HG03159 (cell line): ENCODE measurements at regions not wholly inside any gene's neighbourhood (a gene's known extent, or its start where the extent isn't known, plus 50 kb on each side); places are given as distances from the start of the nearest gene placed in this dataset.
A peak's percentile ranks its signal among the peaks of the same experiment; 100 is the strongest.

ENCODE experiments used
- ATAC-seq: cut with Tn5 transposase; IDR thresholded peaks from one replicate; pipeline ENCODE4 v1.9.1; 2021; ENCODE audit warnings: mild to moderate bottlenecking, moderate library complexity; ENCODE audit not compliant: unreplicated experiment

DNA sequence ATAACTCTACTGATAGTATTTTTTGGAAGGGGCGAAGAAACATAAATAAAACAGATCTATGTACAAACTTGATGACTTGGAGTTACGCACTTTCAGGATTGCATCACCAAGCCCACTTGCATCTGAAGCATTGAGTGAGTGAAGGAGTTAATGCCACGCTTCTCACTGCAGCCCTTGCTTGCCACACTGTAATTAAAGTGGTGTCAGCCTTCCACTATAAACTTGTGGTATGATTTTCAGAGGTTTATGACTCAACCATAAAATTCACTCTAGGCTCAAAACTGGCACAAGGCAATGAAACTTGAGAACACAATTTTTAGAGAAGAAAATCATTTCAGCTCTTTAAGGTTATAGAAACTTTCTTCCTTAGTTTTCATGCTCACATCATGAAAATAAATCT lies 93.9 kb upstream of the PRMT6 start:
- no peak for ATAC-seq

DNA sequence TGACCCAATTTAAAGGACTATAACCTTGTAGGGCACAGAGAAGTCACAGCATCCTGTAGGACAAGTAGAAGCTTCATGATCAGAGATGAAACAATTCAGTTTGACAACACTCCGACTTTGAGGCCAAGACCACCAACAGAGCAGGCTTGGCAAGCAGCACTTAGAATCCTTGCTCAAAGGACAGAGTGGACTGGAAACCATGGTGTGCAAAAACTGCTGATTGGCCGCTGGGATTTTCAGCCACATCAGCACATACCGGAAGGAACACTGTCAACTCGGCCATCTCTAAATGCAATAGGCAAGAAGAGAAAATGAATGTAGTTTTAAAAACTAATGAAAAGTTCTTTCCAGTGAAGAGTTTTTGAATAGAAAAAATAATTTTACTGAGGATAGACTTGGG lies 92.0 kb upstream of the PRMT6 start:
- no peak for ATAC-seq

DNA sequence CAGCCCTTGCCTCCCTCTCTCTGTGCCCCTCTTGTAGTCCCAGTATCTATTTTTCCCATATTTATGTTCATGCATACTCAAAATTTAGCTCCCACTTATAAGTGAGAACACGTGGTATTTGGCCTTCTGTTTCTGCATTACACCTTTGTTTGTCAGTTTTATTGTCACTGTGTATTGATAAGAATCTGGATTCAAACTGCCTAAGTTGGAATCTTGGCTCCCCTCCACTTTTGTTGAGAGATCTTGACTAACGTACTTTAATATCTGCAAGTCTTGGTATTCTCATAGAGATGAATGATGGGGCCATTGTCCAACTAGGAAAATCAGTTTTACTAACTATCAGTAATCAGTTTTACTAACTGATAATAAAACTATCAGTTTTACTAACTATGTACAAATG lies 87.8 kb upstream of the PRMT6 start:
- no peak for ATAC-seq

DNA sequence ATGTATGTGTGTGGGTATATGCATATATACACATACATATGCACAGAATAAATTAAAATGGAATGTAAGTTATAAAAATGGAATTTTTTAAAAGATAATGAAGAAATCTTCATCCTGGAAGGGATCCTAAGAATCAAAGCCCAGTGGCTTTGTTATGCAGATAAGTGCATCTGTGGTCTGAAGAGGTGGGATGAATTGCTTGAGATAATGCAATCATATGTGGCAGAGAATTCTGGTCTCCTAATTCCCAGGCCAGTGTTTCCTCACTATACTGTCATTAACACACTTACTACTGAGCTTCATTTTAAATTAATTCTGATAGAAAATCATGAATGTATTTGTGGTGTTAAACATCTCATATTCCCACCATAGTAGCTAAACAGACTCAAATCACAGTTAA lies 86.7 kb upstream of the PRMT6 start:
- no peak for ATAC-seq

DNA sequence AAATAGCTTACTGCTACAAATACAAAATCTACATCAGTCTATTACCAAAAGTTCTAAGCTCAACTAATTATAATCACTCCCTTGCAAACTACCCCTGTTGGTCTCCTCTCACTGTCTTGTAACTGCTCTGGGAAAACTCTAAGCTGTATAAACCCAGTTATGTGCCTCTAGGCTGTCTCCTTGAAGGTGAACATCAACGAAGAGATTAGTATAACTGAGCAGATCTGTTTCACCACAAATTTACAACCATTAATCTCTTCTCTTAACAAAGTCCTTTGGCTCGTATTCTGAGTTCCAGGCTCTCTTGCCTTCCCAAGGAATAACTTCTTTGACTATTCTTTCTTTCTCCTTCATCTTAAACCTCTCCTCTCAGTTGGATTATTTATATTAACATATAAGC lies 84.4 kb upstream of the PRMT6 start:
- ATAC-seq, result no peak

DNA sequence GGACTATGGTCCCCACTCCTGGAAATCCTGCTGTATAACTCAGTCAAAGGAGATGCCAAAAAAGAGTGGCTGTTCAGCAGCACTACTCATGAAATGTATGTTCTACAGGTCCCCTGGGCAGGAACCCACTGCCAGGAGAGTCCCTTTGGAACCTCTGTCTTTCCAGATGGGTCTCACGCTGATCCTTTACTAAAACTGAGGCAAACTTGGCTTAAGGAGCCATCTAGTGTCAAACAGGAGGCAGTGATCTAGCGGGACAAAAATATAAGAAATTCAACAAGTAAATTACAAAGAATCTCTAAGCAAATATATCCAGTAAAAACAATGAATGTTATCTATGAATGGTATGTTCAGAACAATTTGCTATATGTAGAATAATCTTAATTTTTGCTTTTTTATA lies 80.5 kb upstream of the PRMT6 start:
- no peak for ATAC-seq

DNA sequence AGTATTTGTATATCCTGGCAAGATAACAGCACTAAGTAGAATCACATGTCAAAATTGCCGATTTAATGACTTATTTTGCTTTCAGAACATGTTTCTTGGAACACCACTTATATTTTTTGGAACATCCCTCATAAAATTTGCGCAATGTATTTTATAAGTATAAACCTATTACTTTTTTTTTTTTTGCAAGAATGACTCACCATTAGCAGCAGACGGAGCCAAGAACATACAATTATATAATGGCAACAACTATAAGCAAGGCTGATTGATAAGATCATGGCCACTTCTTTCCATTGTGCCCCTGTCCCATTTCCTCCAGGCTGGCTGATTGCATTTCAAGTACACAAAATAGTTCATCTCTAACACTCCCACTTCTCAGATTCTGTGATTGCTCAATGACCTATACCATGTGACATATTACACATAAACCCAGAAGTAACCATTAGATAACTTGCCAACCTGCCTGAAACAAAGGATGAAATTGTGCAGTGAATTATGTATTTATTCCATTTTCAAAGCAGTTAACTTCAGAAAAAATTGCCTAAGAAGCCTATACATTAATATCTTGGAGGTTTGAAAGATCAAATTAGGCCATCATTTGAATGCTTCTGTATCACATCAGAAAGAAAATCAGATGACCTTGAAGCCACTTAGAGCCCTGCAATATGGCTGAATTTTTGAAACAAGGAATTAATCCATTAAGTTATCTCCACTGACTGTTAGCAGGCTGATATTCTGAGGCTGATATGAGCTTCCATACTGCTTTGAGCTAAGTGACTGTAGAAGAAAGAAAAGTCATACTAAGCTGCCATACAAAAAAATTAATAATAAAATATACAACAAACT lies 77.8 kb upstream of the PRMT6 start:
- no peak for ATAC-seq

DNA sequence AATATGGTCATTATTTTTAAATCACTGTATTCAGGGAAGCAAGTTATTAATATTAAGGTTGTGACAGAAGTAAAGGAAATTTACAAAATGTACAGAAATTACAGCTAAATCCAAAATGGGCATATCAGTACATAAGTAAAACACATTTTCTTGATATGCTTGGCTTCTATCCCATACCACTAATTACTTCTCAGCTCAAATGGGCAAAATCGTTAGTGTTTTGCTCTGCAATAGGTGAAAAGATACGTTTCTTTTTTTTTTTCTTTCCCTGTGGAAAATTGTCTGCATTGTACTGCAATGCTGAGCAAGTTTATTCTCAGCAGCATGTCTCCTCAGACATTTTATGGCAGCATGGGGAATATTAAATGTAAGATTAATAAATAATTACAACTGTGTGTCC lies 77.1 kb upstream of the PRMT6 start:
- ATAC-seq, result no peak

DNA sequence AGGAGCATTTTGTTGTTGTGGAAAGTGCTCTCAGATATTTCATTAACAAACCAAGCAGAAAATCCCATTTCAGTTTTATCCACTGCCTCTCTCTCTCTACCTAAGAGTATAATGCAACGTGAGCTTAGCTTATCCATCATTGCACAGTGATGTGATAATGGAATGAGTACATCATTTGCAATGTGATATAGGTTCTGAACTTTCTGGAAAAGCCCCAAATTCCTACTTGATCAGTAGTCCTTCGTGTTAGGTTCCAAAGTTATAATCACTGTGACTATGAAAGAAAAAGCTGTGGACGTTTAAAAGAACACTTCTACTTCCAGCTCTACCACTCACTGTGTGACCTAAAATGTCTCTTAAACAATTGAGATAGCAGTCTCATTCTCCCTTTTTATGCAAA lies 76.4 kb upstream of the PRMT6 start:
- no peak for ATAC-seq

DNA sequence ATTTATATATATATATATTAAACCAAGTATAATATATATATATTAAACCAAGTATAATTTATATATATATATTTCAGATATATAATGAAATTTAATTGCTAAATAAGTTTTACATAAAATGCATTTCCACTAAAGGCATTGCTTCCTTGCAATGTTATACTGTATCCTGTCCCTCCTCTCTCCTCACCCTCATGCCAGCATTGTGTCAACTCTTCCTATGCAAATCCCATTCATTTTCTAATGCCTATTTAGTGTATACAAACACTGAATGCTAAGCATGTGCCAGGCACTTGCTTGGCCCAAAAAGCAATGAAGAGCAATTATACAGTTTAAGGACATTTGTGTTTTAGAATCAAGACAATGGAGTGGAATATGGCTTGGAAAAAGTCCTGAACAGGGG lies 71.7 kb upstream of the PRMT6 start:
- ATAC-seq, result no peak

DNA sequence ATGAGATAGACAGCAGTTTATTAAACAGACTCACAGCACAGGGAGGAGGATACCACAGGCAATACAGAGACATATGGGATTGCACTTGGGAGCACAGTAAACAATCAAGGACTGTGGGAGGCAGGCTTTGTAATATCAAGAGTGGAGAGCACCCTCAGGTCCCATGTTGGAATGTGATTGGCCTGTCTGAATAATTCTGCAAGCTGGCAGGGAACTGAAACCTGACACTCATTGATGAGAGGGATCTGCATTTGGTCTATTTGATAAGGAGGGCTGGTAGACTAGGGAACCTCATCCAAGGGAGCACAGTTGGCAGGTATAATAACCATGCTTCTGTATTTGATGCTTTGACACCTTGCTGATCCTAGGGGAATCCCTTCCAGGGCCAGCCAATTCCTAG lies 69.9 kb upstream of the PRMT6 start:
- ATAC-seq, result no peak

DNA sequence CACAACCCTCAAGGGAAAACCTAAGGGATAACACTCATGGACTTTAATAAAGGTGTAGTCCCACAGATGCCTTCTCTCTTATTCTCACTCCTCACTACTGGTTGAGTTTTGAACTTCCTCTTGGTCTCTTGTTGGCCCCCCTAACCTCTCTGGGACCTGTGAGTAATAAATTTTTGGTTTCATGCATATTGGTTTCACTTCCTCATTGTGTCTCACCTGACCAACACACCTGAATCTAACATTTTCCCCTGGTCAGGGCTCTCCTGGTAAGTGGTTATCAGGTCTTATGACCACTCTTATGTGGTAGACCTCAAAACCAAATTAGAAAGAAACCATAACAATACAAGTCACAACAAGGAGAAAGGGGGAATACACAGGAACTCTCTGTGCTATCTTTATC lies 60.5 kb upstream of the PRMT6 start:
- ATAC-seq, result peak; percentile 96

DNA sequence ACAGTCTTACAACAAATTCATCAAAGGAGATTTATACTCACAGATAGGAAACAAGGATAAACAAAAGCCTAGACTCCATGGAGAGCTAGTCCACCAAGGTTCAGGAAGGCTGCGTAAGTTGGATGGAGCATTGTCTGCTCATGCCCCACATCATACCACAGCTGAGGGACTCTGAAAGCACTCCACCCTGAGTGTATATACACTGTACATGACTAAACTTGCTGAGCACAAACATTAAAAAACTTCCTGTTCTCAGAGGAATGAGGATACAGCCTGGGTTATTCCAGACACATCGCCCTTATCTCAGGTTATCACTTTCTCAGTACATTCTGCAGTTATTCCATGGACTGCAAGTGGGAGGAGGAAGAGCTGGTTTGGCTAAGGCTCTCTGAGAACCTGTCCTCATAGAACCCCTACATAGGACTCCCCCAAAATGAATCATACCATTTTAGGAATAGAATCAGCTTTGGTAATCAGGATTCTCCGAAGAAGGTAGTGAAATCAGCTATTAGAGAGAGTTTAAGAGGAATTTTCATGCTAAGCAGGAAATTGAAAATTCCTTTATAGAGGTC lies 58.0 kb upstream of the PRMT6 start:
- ATAC-seq, result no peak

DNA sequence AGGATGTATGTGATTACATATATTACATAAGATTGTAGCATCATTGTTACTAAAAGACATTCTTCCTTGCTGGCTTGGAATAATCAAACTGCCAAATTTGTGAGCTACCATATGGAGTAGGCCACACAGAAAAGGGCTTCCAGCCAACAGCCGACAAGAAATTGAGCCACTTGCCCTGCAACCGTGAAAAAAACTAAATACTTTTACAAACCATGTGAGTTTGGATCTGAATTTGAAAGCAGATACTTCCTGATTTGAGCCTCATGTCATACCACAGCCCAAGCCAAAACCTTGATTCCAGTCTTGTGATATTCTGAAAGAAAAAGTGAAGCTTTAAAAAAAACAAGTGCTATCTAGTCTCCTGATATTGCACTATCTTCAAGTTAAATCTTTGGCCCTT lies 55.6 kb upstream of the PRMT6 start:
- ATAC-seq, result no peak

DNA sequence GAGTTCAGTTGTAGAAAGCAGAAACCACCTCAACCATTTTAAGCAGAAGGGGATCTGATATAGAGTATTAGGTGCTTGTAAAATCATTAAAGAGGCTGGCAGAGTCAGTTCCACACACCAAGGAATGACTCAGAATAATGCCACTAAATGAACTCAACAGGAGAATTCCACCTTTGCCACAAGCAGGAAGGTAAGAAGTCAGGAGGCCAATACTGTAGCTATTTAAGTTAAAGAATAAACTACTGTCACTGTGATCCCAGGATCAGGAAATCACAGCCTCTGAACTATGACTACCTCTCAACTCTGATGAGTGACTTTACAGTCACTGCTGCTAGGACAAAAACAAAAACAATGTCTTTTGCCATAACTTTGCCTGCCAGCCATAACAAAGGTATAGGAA lies 52.5 kb upstream of the PRMT6 start:
- ATAC-seq, result no peak

DNA sequence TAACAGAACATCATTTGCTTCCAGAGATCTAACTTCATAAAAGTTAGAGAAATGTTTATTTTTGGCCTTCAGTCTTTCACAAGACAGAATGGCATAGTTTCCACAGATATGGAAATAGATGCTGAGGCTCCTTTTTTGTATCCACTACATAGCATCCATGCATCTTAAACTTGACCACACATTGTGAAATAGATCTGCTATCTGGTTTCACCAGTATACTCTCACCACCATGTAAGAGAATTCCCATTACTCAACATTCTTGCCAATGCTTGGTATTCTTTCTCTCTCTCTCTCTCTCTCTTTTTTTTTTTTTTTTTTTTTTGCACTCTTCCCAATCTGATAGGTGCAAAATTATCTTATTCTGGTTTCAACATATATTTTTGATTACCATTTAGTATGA lies 52.1 kb upstream of the PRMT6 start:
- no peak for ATAC-seq
